ENCODE measurements at regions not wholly inside any gene's neighbourhood (a gene's known extent, or its start where the extent isn't known, plus 50 kb on each side); places are given as distances from the start of the nearest gene placed in this dataset.

GRCh38 chr17:12492450-12492849, 173.2 kb upstream of the MYOCD start:
- TF ChIP-seq EP300 (IDR thresholded peaks at IDR 0.05): no peak
- no peak for TF ChIP-seq POLR2A (IDR thresholded peaks at IDR 0.05)

Data from suprapubic skin (tissue), 2 donors.